ENCODE measurements at regions not wholly inside any gene's neighbourhood (a gene's known extent, or its start where the extent isn't known, plus 50 kb on each side); places are given as distances from the start of the nearest gene placed in this dataset.

DNA sequence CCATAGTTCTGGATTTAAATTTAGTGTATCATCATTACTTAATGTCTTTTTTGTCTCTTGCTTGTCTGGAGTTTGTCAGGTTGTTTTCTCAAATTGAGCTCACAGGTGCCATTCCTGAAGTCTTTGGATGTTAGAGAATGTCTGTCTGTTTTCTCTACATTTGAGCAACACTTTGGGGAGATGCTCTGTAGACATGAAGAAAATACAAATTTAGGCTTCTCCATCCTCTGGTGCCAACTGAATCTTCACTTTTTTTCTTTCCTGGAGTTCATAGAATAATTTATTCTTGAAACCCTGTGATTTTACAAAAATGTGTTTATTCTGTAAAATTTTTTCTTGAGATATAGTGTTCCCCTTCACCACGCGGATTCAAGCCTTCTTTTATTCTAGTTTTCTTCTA lies 256.4 kb upstream of the HDAC4 start:
- TF ChIP-seq TAF1 (IDR thresholded peaks at IDR 0.05; ENCODE audit: borderline replicate concordance, insufficient read depth, low read length) = no peak
- TF ChIP-seq FOXP2 (optimal IDR thresholded peaks at IDR 0.05; ENCODE audit: borderline replicate concordance, extremely low read depth, extremely low read length, insufficient read depth) = no peak
- TF ChIP-seq SIN3A (IDR thresholded peaks at IDR 0.05; ENCODE audit: borderline replicate concordance, insufficient read depth, low read length) = no peak
- no peak for TF ChIP-seq REST (IDR thresholded peaks at IDR 0.05; ENCODE audit: insufficient read depth in 1 of 2, low read depth in 2 of 2, low read length in 2 of 2)
- TF ChIP-seq POLR2AphosphoS5 (IDR thresholded peaks at IDR 0.05; ENCODE audit: low read depth, low read length) = no peak

DNA sequence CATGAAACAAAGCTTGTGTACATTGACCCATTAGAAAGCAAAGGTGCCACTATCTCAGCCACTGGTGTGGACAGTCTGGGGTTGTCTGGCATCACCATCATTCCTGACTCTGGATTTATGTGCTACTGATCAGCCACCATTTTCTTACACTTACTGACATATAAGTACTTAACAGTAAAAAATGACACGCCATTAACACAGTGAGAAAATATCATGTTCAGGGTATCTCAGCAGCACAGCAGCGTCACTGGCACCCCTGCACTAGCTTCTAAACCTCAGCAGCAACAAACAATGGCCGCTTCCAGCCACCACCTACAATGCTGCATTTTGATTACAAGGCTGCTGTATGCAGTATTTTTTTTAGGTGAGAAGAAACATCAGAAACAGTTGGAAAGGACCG lies 253.4 kb upstream of the HDAC4 start:
- TF ChIP-seq POLR2AphosphoS5 (IDR thresholded peaks at IDR 0.05; ENCODE audit: low read depth, low read length) = no peak
- TF ChIP-seq TAF1 (IDR thresholded peaks at IDR 0.05; ENCODE audit: borderline replicate concordance, insufficient read depth, low read length) = no peak
- no peak for TF ChIP-seq SIN3A (IDR thresholded peaks at IDR 0.05; ENCODE audit: borderline replicate concordance, insufficient read depth, low read length)
- no peak for TF ChIP-seq REST (IDR thresholded peaks at IDR 0.05; ENCODE audit: insufficient read depth in 1 of 2, low read depth in 2 of 2, low read length in 2 of 2)
- no peak for TF ChIP-seq FOXP2 (optimal IDR thresholded peaks at IDR 0.05; ENCODE audit: borderline replicate concordance, extremely low read depth, extremely low read length, insufficient read depth)

DNA sequence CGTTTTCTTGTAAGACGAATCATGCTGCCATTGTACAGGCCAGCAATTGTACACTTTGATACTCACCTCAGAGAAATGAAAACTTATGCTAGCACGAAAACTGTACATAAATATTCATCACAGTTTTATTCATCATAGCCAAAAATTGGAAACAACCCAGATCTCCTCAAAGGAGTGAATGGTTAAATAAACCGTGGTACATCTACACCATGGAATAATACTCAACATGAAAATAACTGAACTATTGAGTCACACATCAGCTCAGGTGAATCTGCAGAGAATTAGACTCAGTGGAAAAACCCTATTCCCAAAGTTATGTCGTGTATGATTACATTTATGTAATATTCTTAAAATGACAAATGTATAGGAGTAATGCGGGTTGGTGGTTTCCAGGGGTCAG lies 251.0 kb upstream of the HDAC4 start:
- TF ChIP-seq TAF1 (IDR thresholded peaks at IDR 0.05; ENCODE audit: borderline replicate concordance, insufficient read depth, low read length) (no peak), REST (IDR thresholded peaks at IDR 0.05; ENCODE audit: insufficient read depth in 1 of 2, low read depth in 2 of 2, low read length in 2 of 2) (no peak), POLR2AphosphoS5 (IDR thresholded peaks at IDR 0.05; ENCODE audit: low read depth, low read length) (no peak), FOXP2 (optimal IDR thresholded peaks at IDR 0.05; ENCODE audit: borderline replicate concordance, extremely low read depth, extremely low read length, insufficient read depth) (no peak), SIN3A (IDR thresholded peaks at IDR 0.05; ENCODE audit: borderline replicate concordance, insufficient read depth, low read length) (no peak)

DNA sequence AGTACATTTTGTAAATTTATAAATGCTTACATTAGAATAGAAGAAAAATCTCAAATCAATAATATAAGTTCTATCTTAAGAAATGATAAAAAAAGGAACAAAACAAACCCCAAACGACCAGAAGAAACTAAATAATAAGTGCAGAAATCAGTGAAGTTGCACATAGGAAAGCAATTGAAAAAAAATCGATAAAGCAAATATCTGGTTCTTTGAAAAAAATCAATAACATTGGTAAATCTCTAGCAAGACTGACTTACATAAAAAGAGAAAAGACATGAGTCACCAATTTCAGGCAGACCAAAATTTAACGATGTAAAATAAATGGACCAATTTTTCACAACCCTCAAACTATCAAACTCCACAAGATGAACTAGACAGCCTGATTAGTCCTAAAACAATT lies 249.9 kb upstream of the HDAC4 start:
- TF ChIP-seq REST (IDR thresholded peaks at IDR 0.05; ENCODE audit: insufficient read depth in 1 of 2, low read depth in 2 of 2, low read length in 2 of 2) = no peak
- no peak for TF ChIP-seq SIN3A (IDR thresholded peaks at IDR 0.05; ENCODE audit: borderline replicate concordance, insufficient read depth, low read length)
- no peak for TF ChIP-seq FOXP2 (optimal IDR thresholded peaks at IDR 0.05; ENCODE audit: borderline replicate concordance, extremely low read depth, extremely low read length, insufficient read depth)

- TF ChIP-seq POLR2AphosphoS5 (IDR thresholded peaks at IDR 0.05; ENCODE audit: low read depth, low read length) (no peak), REST (IDR thresholded peaks at IDR 0.05; ENCODE audit: insufficient read depth in 1 of 2, low read depth in 2 of 2, low read length in 2 of 2) (no peak), FOXP2 (optimal IDR thresholded peaks at IDR 0.05; ENCODE audit: borderline replicate concordance, extremely low read depth, extremely low read length, insufficient read depth) (no peak), SIN3A (IDR thresholded peaks at IDR 0.05; ENCODE audit: borderline replicate concordance, insufficient read depth, low read length) (no peak), TAF1 (IDR thresholded peaks at IDR 0.05; ENCODE audit: borderline replicate concordance, insufficient read depth, low read length) (no peak)
Measured at GRCh38 chr2:239649309-239649708, 248.5 kb upstream of the HDAC4 start.
